A673 (cell line): ENCODE measurements at regions not wholly inside any gene's neighbourhood (a gene's known extent, or its start where the extent isn't known, plus 50 kb on each side); places are given as distances from the start of the nearest gene placed in this dataset.
"Not testable (repeated sequence)": the region's sequence is repeated elsewhere in the genome, so short reads cannot be mapped to it uniquely, and the experiment has no call there.

ENCODE experiments used
- CTCF ChIP-seq: fragments of 300-800, 200-600 bp; sonication (generic); conservative IDR thresholded peaks from 2 replicates; pipeline ENCODE4 v1.5.1; 2017; ENCODE audit warnings: low read depth, mild to moderate bottlenecking, antibody characterized with exemption, low read length, moderate library complexity, mixed read lengths
- EZH2 ChIP-seq: fragments of 200-600 bp; sonication (generic); IDR thresholded peaks from 2 replicates; pipeline ENCODE4 v1.6.1; 2017; ENCODE audit warnings: borderline replicate concordance, low read depth, mild to moderate bottlenecking, mixed read lengths, antibody characterized with exemption, low read length; ENCODE audit not compliant: poor library complexity, severe bottlenecking

DNA sequence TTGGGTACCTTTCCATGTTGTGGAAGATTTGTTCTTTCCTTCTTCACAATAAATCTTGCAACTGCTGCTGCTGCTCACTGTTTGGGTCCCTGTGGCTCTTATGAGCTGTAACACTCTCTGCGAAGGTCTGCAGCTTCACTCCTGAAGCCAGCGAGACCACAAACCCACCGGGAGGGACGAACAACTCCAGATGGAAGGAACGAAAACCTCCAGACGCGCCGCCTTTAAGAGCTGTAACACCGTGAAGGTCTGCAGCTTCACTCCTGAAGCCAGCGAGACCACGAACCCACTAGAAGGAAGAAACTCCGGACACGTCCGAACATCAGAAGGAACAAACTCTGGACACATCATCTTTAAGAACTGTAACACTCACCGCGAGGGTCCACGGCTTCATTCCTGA is 1002.8 kb downstream of the GATA3 start:
- not testable (repeated sequence) for TF ChIP-seq CTCF, EZH2
